Ovary (tissue), 7 donors: ENCODE measurements at regions not wholly inside any gene's neighbourhood (a gene's known extent, or its start where the extent isn't known, plus 50 kb on each side); places are given as distances from the start of the nearest gene placed in this dataset.

Experiments used
- DNase-seq, 5 donors: peaks; one replicate each; pipeline ENCODE4 v3.0.0-alpha.2; 2019 to 2020
- H3K27ac ChIP-seq, 2 donors: fragments of 200-600 bp; one replicate each; pipeline versions ENCODE4 v1.5.1 to v1.8.0; 2019 to 2022
- H3K27me3 ChIP-seq: fragments of 200-600 bp; one replicate; pipeline ENCODE4 v1.8.0; 2022
- H3K36me3 ChIP-seq: fragments of 200-600 bp; sonication (generic); one replicate; pipeline ENCODE4 v1.5.1; 2019
- H3K4me1 ChIP-seq: one replicate; pipeline ENCODE4 v1.8.1; 2013; ENCODE audit warnings: mild to moderate bottlenecking, moderate library complexity; ENCODE audit not compliant: insufficient read depth
- H3K4me3 ChIP-seq: fragments of 200-600 bp; sonication (generic); one replicate; pipeline ENCODE4 v1.5.1; 2017
- H3K9me3 ChIP-seq, 2 donors: fragments of 200-600 bp in 1 of 2; sonication (generic) in 1 of 2; one replicate each; pipeline versions ENCODE4 v1.5.1 to v1.8.1; 2013 to 2019; ENCODE audit warnings: mild to moderate bottlenecking in 1 of 2, moderate library complexity in 1 of 2
- EP300 ChIP-seq: sonication (generic); formaldehyde crosslinking; IDR thresholded peaks from one replicate; pipeline ENCODE4 v1.6.1; 2017; ENCODE audit warnings: antibody characterized with exemption
- POLR2A ChIP-seq: fragments of 450-650 bp; IDR thresholded peaks from one replicate; pipeline ENCODE4 v1.6.1; 2017; ENCODE audit warnings: antibody characterized with exemption, mild to moderate bottlenecking, moderate library complexity
- WGBS, 3 donors: extraction: QIAGEN DNeasy Blood & Tissue Kit in 1 of 3; methylation state at CpG; one replicate each; pipeline versions ENCODE4 v1.1.5 to v1.1.7; 2013 to 2017; 5-methylcytosine and 5-hydroxymethylcytosine counted together
- intact Hi-C, 4 donors: fragments of 100-400 bp; cut with DNase I; formaldehyde crosslinking; loops; one replicate each; pipeline versions ENCODE4 v1.11.0 to v1.15.1; 2022 to 2023
- TF ChIP-seq, protein P1 (sequence below), 3 donors: fragments of 450-650 bp in 2 of 3; fragments of 200-600 bp in 1 of 3; IDR thresholded peaks; one replicate each; pipeline versions ENCODE4 v1.5.1 to v1.8.0; 2016 to 2022; ENCODE audit warnings: antibody characterized with exemption in 3 of 3, mild to moderate bottlenecking in 1 of 3
- donor health status: DM: no; HTN: no; CAD: no; lungs with moderate emphysema.
- donor health status: DM: no; HTN: no; CAD: no.
- donor health status: Bipolar disorder and iron deficiency.
- donor health status: DM: no; HTN: no; CAD: no.
- donor health status: DM: yes; HTN: yes; CAD: no.

DNA sequence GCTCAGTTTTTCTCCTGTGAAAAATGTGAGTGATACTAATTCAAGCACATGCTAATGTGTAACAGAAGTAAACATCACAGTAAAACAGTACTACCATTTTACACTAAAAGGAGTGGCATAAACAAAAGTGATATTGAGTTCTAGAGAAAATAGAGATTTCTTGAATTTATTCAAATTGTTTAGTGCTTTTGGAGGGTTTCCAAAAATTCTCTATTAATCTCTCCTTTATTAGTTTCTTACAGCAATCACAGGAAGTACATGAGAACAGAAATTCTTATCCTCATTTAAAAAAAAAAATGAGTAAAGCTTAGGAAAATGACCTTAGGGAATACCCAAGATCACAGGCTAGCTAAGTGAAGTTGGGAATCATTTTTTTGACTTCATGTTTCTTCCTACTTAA, 459.7 kb upstream of the GALNTL6 start:
- intact Hi-C loops: no loop called here
- Histone ChIP-seq H3K36me3 (no peaks in the 10 kb centered on the region), H3K4me1 (no peaks in the 10 kb centered on the region), H3K4me3 (no peak overlapping the region), H3K27ac (no peak overlapping the region), H3K9me3 (no peaks in the 10 kb centered on the region), H3K27me3 (no peaks in the 10 kb centered on the region)
- TF ChIP-seq EP300: no peak
- TF ChIP-seq, protein P1, sequence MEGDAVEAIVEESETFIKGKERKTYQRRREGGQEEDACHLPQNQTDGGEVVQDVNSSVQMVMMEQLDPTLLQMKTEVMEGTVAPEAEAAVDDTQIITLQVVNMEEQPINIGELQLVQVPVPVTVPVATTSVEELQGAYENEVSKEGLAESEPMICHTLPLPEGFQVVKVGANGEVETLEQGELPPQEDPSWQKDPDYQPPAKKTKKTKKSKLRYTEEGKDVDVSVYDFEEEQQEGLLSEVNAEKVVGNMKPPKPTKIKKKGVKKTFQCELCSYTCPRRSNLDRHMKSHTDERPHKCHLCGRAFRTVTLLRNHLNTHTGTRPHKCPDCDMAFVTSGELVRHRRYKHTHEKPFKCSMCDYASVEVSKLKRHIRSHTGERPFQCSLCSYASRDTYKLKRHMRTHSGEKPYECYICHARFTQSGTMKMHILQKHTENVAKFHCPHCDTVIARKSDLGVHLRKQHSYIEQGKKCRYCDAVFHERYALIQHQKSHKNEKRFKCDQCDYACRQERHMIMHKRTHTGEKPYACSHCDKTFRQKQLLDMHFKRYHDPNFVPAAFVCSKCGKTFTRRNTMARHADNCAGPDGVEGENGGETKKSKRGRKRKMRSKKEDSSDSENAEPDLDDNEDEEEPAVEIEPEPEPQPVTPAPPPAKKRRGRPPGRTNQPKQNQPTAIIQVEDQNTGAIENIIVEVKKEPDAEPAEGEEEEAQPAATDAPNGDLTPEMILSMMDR (IDR thresholded peaks at IDR 0.05): no peak
- no peak for TF ChIP-seq POLR2A
- DNase-seq: no peak

DNA sequence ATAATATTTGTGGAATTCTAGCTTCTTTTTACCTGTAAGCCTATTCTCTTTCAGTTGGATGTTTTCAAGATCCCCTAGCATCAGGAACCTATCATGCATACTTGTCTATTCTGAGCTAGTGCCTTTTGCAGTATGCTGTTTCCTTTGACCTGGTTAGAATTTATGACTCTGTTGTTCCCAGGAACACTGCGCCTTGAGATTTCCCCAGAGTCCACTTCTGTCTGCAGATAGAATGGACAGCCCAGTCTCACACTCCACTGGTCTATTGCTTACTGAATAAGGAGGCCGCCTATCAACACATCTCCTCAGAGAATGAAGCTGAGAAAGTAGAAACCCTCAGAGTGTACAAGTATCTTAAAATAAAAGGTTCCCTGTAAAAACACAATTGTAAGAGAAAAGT, 465.1 kb upstream of the GALNTL6 start:
- no peaks in the 10 kb centered on the region for H3K9me3 ChIP-seq
- no peaks in the 10 kb centered on the region for H3K27me3 ChIP-seq
- WGBS, 3 donors: 71 to 90% (median 75%) methylated on average over 2 of the region's 2 CpGs
- no peak for DNase-seq
- intact Hi-C loops: no loop called here
- H3K27ac ChIP-seq: no peak overlapping the region
- TF ChIP-seq POLR2A: no peak
- no peak for TF ChIP-seq EP300
- TF ChIP-seq, protein P1 (IDR thresholded peaks at IDR 0.05): no peak
- no peak overlapping the region for H3K4me3 ChIP-seq
- no peaks in the 10 kb centered on the region for H3K36me3 ChIP-seq
- no peaks in the 10 kb centered on the region for H3K4me1 ChIP-seq

DNA sequence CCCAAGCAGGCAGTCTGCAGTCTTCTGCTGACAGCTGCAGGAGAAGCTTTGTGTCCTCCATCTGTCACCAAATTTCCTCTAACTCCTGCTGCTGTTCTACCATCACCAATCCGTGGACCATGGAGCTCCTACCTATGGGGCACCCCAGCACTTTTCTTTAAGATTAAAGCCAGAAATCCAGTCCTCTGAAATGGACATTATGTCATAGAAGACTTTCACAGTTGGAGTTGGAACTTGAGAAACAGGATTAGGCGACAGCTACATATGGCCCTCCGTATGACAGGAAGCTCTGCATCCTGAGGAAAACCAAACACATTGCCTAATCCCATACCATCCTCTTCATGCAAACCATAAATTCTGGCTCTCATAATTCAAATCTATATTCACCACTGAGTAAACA, 470.6 kb upstream of the GALNTL6 start:
- TF ChIP-seq POLR2A: no peak
- no peak for TF ChIP-seq EP300
- TF ChIP-seq, protein P1 (IDR thresholded peaks at IDR 0.05): no peak
- WGBS, 3 donors: 46 to 78% (median 76%) methylated on average over 3 of the region's 3 CpGs
- no peaks in the 10 kb centered on the region for H3K27me3 ChIP-seq
- no peaks in the 10 kb centered on the region for H3K36me3 ChIP-seq
- H3K9me3 ChIP-seq: no peaks in the 10 kb centered on the region
- no peak for DNase-seq
- H3K4me1 ChIP-seq: no peaks in the 10 kb centered on the region
- intact Hi-C loops: no loop called here
- no peak overlapping the region for H3K4me3 ChIP-seq
- no peak overlapping the region for H3K27ac ChIP-seq

DNA sequence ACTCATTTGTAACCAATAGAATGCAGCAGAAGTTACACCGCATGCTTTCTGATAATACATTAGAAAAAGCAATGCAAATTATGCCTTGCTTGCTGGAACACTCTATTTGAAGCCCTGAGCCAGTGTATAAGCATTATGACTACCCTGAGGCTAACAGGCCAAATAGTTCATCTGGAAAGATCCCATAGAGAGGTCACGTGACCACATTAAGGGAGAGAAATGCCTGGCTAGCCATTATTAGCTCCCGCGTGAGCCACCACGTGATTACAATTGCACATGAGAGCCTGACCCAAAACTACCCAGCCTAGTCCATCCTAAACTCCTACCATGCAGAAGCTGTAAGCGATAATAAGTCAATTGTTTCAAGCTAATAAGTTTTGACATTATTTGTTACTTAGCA, 472.9 kb upstream of the GALNTL6 start:
- TF ChIP-seq POLR2A (no peak), EP300 (no peak)
- intact Hi-C loops: no loop called here
- 91 to 93% (median 92%) methylated on average over 6 of the region's 6 CpGs for WGBS, 3 donors

DNA sequence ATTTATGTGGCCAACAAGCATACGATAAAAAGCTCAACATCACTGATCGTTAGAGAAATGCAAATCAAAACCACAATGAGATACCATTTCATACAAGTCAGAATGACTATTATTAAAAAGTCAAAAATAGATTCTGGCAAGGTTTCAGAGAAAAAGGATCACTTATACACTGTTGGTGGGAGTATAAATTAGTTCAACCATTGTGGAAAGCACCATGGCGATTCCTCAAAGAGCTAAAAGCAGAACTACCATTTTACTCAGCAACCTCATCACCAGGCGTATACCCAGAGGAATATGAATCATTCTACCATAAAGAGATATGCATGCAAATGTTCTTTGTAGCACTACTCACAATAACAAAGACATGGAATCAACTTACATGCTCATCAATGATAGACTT, 478.7 kb upstream of the GALNTL6 start:
- TF ChIP-seq EP300: no peak
- TF ChIP-seq, protein P1 (IDR thresholded peaks at IDR 0.05): no peak
- no peak for TF ChIP-seq POLR2A
- intact Hi-C loops: no loop called here
- no peaks in the 10 kb centered on the region for H3K9me3 ChIP-seq

More for the DNA sequence above, 472.9 kb upstream of the GALNTL6 start:
- Histone ChIP-seq H3K27me3 (no peaks in the 10 kb centered on the region), H3K4me1 (no peaks in the 10 kb centered on the region), H3K36me3 (no peaks in the 10 kb centered on the region), H3K9me3 (no peaks in the 10 kb centered on the region), H3K27ac (no peak overlapping the region), H3K4me3 (no peak overlapping the region)
- DNase-seq: no peak

More for the DNA sequence above, 478.7 kb upstream of the GALNTL6 start:
- DNase-seq: no peak
- H3K4me3 ChIP-seq: no peak overlapping the region
- 58 to 88% (median 60%) methylated on average over 4 of the region's 4 CpGs for WGBS, 3 donors
- H3K36me3 ChIP-seq: no peaks in the 10 kb centered on the region
- no peaks in the 10 kb centered on the region for H3K4me1 ChIP-seq
- H3K27me3 ChIP-seq: no peaks in the 10 kb centered on the region
- H3K27ac ChIP-seq: no peak overlapping the region
